GM19468 (cell line): ENCODE measurements at regions not wholly inside any gene's neighbourhood (a gene's known extent, or its start where the extent isn't known, plus 50 kb on each side); places are given as distances from the start of the nearest gene placed in this dataset.
"Not testable (repeated sequence)": the region's sequence is repeated elsewhere in the genome, so short reads cannot be mapped to it uniquely, and the experiment has no call there.

Experiments
- ATAC-seq: cut with Tn5 transposase; IDR thresholded peaks from one replicate; pipeline ENCODE4 v1.9.1; 2021; ENCODE audit warnings: mild to moderate bottlenecking, moderate library complexity, moderate number of reproducible peaks; ENCODE audit not compliant: unreplicated experiment; ENCODE audit errors: extremely low read depth

DNA sequence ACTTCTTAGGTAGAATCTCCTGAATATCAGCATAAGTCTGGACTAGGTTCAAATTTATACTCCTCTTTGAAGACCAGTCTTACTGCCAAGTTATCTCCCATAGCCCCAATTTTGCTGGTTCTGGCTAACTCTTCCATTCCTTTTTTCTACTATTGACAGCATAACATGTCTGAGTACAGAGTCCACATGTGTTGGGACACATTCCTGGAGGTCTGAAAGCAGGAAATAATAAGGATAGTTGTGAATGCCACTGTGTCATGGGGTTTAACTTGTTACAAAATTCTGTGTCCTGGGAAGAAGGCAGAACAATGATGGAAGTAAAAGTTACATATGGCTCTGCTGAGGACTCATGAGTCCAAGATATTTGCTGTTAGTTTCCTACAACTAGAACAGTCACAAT lies 57.4 kb upstream of the ZBTB20 start:
- no peak for ATAC-seq

- no peak for ATAC-seq
Measured at GRCh38 chr3:115208066-115208750, 61.1 kb upstream of the ZBTB20 start.

- ATAC-seq, result no peak
Measured at GRCh38 chr3:115211810-115212492, 64.9 kb upstream of the ZBTB20 start.

DNA sequence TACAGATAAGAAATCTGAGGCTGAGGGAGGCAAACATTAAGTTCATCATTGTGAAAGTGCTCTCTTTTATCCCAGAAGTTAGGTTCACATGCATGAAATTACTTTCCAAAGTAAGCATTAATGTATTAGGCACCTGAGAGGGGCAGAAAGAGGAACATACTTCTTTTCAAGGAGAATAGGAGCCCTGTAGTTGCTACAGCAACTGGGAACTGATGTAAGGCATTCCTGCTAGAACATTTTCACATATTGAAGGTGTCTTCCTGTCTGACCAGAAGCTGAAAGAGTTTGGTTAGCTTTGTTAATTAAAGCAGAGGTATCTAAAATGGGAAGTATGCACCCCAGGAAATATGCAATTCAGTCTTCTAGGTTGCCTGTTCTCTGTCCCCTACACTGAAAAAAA lies 65.5 kb upstream of the ZBTB20 start:
- no peak for ATAC-seq

- ATAC-seq, result not testable (repeated sequence)
Measured at GRCh38 chr3:115213052-115213451, 66.0 kb upstream of the ZBTB20 start.

GRCh38 chr3:115217292-115217677 lies 70.2 kb upstream of the ZBTB20 start:
- ATAC-seq, result no peak

- ATAC-seq, result no peak
Measured at GRCh38 chr3:115217678-115218451, 70.8 kb upstream of the ZBTB20 start.

GRCh38 chr3:115218859-115219258 lies 71.8 kb upstream of the ZBTB20 start:
- ATAC-seq, result no peak

- no peak for ATAC-seq
Measured at GRCh38 chr3:115224687-115225086, 77.6 kb upstream of the ZBTB20 start.

DNA sequence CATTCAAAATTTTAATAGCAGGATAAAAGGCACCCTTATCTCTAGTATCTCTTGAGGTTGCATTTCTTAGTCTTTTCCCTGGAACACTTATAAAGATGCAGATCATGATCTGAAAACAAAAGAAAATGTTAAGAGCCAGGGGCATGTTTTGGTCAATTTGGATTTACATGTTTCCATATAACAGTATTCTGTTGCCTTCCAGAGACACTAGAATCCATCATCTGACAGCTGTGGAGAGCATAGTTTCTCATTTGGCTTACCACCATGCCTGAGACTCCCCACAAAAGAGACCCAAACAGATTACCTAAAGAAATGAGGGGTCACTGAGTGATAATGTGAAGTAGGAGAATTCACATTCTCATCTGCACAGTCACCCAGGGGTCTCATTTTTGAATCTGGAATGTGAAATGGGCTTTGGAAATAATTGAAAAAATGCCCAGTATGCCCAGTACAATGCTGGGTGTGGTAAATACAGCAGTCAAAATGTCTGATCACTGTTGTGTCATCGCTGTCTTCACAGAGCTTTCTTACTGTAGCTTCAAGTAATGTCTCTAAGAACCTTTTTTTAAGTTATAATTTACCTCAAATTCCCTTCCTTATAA lies 79.9 kb upstream of the ZBTB20 start:
- no peak for ATAC-seq

DNA sequence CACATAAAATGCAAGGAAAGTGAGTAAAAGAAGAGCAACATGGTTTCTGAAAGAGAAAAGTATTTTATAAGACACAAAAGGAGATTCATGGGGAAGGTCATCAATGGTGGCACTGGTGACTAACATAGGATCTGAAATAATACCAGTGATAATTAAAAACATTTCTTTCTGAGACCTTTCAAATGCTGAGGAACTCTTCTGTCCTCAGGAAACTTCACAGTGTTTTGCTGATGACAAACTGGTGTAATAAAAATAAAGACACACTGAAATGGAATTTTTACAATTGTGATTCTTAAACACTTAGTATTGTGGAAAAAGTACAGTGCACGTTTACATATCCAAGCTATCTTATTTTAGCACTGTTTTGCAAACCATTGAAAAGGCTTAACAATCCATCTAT lies 80.4 kb upstream of the ZBTB20 start:
- no peak for ATAC-seq

DNA sequence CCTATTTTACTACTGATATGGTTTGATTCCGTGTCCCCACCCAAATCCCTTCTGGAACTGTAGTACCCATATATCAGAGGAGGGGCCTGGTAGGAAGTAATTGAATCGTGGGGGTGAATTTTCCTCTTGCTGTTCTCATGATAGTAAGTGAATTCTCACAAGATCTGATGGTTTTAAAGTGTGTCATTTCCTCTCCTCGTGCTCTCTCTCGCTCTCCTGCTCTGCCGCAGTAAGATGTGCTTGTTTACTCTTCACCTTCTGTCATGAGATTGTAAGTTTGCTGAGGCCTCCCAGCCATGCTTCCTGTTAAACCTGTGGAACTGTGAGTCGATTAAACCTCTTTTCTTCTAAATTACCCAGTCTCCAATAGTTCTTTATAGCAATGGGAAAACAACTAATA lies 81.2 kb upstream of the ZBTB20 start:
- ATAC-seq, result no peak

DNA sequence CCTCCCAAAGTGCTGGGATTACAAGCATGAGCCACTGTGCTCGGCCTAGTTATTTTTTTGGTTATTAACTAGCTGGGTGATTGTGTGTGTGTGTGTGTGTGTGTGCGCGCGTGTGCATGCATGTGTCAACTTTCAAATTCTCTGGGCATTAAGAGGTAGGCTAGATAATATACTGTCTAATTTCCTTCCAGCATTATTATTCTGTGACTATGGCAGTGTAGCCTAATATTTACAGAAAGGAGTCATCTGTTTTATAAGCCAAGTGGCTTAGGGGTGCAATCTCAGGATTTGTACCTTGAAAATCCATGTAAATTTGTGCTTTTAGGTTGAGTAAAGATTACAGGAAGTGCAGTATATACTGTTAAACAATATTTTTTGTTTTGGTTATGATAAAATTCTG lies 85.1 kb upstream of the ZBTB20 start:
- ATAC-seq, result no peak

GRCh38 chr3:115233021-115233420 lies 85.9 kb upstream of the ZBTB20 start:
- ATAC-seq, result no peak

DNA sequence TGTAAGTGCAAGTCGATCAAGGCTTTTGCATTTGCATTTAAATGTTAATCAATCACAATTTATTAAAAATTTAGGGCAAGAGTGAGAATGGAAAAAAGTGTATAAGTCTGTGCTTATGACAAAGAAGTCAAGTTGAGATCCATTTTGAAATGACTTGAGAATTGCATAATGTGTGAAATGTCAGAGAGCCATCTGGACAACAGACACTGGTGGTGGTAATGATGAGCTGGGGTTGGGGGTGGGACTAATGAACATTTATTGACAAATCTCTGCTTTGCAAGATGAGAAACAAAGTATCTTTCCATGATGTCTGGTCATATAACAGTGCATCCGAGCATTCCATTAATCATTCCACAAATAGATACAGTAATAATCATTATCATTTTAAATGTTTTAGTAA lies 89.4 kb upstream of the ZBTB20 start:
- ATAC-seq, result no peak

DNA sequence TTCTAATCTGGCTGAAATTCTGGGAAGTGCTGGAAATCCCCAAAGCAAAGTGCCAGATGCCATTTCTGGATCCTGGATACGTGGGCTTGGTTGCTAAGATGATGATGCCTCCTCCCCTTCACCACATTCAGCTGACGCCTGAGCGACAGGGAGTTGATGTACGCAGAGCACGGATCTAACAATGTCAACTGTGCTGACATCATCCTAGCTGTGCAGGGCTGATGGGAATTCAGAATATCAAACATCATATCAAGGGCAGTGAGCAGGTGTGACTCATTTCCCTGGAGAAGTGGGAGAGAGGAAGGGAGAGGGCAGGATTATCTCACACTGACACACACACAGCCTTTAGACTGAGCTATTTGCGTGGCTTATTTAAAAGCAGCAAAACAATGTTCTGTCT lies 92.6 kb upstream of the ZBTB20 start:
- no peak for ATAC-seq

DNA sequence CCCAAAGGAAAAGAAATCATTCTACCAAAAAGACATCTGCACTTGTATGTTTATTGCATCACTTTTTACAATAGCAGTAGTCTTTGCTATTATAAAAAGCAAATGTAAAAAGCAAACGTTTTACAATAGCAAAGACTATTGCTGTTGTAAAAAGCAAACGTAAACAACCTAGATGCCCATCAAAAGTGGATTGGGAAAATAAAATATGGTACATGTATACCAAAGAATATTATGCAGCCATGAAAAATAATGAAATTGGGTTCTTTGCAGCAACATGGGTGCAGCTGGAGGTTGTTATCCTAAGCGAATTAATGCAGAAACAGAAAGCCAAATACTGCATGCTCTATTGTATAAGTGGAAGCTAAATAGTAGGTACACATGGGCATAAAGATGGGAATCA lies 97.3 kb upstream of the ZBTB20 start:
- ATAC-seq, result no peak

GRCh38 chr3:115245438-115245837 lies 98.3 kb upstream of the ZBTB20 start:
- ATAC-seq, result no peak

DNA sequence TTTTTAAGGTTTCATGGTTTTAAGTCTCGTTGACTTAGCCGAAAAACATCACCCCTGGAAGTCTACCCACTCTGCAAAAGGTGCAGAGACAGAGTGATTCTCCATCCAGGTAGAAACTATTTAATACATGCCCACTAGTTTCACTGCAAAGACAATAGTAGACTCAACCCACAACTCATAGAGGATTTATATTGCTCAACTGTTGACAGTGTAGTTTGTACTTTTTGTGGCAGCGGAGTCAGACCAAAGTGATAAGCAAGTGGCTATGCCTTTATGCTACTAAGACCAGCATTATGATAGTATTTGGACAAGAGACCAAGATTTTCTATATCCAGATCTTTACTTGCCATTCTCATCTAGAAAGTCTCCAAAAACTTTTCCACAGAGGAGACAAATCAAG lies 98.8 kb upstream of the ZBTB20 start:
- ATAC-seq, result no peak

DNA sequence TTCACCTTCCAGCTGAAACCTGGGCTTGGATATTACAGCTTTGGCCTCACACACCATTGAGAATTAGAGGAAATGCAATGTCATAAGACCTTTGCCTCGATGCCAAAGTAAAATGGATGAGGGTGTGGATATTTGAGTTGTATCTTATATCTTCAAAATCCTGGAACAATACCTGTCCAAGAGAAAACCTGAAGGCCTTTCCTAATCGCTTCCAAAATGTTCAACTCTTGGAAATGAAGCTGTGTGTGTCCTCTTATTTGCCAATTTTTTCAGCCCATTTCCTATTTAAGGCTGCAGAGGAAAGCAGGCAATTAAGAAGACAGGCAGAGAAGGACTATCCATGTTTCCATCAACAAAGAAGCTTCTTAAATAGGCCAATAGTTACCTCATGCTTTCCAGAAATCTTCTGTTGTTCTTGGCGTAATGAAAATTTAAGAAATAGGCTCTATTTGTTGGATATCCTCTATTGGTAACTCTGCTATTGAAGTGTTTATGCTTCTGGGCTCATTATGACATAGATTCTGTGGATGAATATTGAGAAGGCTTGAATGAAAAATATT lies 99.5 kb upstream of the ZBTB20 start:
- no peak for ATAC-seq

DNA sequence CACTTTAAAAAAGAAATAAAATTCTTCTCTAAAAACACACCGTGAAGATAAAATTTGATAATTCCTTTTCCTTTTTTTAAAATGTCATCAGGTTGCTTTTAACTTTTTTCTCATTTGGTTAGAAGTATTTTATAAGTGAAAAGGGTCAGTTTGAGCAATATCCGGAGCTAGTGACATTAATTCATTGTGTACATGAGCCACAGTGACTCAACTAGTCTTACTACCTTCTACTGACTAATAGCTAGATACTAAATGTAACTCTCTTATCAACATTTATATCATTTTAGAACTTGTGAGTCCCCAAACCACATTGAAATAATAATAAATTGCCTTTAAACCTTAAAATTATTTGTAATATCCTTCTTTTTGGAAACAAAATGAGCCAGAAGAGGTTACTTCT lies 101.2 kb upstream of the ZBTB20 start:
- no peak for ATAC-seq
